ENCODE measurements at regions not wholly inside any gene's neighbourhood (a gene's known extent, or its start where the extent isn't known, plus 50 kb on each side); places are given as distances from the start of the nearest gene placed in this dataset.
A peak's percentile ranks its signal among the peaks of the same experiment; 100 is the strongest.

DNA sequence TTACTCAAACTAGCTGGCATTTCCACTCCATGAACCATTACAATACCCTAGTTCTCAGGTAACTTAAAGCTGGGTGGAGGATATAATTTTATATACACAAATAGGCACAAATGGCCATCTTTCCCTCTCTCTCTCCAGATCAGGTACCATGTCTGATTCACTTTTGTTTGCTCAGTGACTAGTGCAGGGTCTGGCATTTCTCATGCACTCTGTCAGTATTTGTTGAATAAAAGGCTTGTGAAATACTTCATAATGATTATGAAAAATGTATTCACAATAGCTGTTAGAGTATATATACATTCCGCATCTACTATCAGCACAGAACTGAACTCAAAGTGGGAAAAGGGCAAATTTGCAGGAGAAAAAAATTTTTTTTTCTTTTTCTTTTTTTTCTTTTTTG is 510.2 kb upstream of the USP24 start:
- no peak for DNase-seq

DNA sequence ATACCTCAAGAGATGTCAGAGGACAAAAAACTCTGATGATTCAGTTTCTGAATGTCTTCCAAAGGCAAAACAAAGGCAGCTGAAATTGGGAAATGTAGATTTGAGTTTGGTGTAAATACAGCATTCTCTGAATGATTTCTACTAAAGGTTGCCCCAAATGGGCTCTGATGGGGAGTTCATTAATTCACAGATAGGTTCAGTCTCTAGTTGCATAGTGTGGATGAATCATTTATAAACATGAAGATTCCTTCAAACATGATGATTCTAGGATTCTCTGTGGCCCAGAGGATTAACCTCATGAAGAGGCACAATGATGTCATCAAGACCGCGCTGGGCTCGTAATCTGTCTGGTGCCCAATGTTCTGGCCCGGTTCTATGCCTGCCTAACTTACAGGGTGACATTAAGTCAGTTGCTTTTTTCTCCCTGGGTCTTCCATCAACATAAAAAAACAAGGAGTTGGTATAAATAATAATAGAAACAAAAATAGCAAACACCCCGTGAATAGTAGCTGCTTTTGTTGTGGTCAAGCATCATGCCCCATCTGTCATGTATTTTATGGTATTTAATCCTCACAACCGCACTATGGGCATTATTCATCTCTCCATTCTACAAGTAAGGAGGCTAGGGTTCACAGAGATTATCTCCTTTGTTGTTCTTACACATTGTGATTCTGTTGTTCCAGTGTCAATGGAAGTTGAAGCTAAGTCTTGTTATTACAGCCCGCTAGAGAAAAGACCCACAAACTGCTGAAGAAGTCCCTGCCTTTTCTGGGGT is 509.6 kb upstream of the USP24 start:
- no peak for DNase-seq

DNA sequence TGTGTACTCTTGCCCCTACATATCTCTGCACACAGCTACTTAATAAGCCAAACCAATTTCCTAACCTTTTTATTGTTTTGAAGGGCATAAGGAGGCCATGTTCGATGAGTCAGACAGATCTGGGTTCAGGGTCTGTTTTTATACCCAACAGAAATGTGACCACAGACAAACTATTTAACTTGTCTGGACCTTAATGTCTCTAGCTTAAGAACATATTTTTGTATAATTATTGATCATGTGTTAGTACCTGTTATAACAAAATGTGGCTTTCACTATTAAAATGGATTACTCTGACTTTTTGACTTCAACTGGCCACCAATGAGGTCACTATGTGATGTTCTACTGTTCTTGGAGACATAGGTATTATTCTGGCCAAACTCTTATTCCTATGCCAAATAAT is 507.8 kb upstream of the USP24 start:
- no peak for DNase-seq

DNA sequence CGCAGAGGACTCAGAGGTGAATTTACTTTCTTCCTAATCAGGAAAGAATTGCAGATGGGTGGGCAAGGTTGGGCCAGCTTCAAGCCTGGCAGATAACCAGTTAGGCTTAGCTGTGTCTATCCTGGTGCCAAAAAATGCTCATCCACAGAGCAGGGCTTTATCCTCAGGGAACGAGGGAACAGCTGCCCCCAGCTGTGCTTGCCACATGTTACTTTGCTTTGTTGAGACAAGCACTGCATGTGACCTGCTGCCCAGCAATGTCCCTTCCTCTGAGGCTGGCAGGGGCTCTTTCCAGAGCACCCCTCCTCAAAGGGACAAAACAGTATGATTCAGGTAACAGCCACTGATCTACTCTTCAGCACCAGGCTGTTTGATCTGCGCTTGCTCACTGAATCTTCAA is 505.1 kb upstream of the USP24 start:
- no peak for DNase-seq

DNA sequence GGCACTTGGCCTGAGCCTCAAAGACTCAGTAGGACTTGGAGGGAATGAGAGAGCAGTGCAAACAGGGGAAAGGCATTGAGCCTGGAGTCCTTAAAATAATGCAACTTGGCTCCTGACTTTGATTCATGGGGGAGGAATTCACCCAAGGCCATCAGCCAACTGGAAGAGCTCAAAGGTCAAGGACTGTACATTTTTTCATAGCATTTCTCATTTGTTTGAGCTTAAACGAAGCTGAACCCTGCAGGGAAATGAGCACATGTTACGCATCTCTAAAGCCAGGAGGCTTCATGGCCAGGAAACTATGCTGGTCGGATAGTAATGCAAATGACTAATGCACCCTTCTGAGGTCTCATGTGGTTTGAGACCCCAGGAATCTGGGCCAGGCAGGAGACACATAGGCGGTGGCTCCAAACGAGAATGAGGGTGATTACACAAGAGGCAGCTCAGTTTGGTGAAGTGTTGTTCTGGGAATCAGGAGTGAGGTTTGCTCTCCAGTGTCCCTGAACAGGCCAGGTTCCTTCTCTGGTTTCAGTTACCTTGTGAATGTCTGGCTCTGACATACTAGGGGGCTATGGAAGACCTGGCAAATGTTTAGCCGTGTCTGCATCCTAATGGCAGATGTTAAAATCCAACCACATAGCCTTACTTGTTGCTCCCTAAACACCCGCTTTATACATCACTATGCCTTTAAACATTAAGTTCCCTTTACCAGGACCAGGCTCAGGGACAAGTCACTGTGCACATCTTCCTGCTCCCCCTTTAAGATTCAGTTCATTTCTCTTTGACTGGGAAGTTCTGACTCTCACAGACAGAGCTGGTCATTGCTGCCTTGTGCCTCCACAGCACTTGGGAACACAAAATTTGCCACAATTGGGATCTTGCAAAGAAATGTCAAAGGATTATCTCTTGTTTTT is 503.9 kb upstream of the USP24 start:
- no peak for DNase-seq

DNA sequence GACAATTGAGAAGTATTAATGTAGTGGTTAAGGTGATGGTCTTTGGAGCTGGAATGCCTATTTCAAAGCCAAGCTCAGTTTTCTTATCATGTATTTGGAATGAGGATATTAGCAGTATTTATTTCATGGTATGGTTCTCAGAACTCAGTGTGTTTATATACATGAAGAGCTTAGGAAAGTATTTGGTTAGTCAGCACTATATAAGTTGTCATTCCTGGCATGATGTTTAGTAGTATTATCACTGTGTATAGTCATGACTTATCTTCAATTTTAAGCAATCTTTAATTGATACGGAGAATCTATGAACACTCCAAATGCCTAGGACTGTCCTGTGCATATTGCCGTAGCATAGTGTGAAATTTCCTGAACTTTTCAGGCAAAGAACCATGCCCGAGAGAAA is 501.9 kb upstream of the USP24 start:
- DNase-seq: no peak

DNA sequence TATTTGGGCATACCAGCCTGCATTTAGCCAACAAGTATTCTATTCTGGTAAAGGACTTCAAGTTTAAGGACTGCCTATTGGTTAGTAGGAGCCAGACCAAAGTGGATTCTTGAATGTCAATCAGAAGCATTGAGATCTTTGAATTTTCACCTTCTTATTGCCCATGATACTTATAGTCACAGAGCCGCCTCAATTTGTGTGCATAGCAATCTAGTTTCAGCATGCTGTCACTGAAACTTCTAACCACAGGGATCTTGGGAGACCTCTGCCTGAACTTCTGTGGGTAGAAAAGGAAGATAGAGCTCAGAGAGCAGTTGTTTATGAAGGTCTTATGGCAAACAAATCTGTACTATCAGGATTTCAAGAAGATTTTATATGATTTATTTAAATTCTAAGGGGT is 501.4 kb upstream of the USP24 start:
- DNase-seq: no peak

DNA sequence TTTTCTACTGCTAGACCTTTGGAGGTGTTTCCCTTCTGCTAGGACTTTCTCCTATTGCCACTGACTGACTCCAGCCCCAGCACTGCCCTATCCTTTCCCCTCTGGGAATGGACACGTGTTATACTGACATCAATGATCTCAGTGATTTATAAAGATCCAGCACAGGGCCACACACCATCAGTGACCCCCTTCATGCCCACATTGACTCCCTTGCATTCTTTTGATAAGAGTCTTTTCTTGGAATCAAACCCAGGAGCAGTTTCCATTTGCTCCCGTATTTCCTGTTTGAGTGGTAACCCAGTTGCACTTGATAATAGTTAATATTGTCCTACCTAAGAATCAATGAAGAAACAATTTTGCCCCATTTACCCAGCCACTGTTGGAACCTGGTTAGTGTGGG is 501.0 kb upstream of the USP24 start:
- no peak for DNase-seq

DNA sequence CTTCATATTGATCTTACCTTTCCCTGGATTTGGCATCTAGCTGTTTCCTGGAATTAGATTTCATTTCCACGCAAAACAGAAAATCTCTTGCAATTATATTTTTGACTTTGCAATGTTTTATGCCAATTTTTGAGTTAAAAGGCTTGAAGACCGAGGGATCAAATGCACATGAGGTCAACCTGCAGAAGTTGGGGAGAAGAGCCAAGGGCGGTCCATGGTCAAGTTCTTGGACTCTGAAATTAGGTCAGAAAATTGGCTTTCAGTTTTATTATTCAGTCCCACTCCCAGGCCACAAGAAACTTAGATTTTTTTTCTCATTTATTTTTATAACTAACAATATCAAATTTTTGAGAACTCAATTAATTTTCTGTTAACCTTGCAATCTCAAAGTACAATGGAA is 499.1 kb upstream of the USP24 start:
- no peak for DNase-seq

DNA sequence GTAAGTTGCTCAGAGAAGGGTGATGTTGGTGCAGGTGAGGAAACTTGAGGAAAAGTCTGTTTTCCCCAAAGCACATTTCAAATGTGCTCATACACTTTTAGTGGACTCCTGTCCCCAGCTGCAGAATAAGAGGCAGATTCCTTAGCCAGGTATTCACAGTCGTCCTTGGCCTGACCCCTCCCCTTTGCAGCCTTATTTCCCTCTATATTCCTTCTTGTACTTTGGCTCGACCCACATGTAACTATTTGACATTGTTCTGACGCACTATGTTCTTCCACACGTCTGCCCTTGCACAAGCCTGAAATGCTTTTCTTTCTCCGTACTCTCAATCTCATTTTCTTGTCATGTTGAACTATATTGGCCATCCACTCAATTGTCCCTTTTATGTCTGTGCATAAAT is 498.4 kb upstream of the USP24 start:
- DNase-seq: no peak

DNA sequence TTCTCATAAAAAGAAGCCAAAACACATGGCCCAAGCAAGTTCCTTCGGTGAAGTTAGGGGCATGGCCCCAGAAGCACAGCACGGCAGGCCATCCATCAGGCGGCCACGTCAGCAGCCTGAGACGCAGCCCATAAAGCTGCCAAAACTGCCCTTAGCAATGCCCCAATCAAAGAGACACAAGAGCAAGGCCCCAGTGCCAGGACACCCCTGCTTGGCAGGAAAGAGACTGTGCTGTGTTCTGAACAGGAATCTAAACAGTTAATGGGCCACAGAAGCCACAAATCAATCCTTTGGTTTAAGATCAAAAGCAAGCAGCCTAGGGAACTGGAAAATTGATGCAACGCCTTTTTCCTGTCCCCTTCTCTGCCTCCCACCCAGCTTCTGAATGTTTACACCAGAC is 497.0 kb upstream of the USP24 start:
- no peak for DNase-seq

DNA sequence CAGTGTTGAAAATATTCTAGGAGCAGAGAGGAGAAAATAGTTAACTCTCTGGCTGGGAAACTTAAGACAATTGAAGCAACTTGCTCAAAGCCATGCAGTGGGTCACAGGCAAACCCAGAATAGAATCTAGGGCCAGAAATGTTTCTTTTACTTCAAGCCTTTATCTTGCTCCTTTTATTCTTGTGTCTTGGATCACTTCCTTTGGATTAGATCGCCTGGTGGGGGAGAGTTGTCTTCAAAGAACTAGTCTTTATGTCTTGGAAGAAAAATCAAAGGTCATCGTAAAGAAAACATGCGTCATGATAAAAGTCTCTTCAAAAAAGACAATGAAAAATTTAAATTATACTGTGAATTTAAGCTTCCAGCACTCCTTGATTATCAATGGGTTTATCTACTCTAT is 493.6 kb upstream of the USP24 start:
- no peak for DNase-seq

DNA sequence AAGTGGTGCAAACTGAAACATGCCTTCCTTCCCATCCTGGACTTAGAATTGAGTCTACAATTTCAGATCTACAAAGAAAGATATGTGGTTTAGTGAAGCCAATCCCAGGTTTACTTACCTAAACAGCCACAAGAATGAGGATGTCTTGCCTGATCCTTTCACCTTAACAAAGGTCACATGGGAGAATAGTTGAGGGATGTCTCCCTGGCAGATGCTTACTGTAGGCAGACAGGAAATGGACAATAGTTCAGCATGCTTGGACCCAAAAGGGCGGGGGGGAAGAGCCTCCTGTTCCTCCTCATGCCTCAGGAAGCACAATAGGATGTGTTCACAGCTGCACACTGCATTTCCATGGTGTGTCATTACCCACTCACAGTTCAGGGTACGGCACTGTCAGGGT is 492.7 kb upstream of the USP24 start:
- DNase-seq: no peak

DNA sequence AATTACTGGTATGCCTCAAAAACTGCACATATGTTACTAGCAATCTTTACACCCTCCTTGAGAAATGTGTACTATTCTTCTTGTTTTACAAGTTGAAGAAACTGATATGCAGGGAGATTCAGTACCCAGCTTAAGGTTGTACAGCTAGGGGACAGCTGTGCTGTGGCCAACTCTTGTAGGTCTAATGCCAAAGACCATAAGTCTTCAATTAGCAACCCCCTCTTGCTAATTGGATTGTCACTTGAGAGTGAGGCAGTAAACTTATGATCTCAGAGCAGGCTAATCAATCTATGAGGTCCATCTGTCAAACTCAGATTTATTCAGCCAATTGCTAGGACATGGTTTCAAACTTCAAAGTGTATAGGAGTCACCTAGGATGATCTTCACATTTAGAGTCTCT is 492.0 kb upstream of the USP24 start:
- DNase-seq: no peak

DNA sequence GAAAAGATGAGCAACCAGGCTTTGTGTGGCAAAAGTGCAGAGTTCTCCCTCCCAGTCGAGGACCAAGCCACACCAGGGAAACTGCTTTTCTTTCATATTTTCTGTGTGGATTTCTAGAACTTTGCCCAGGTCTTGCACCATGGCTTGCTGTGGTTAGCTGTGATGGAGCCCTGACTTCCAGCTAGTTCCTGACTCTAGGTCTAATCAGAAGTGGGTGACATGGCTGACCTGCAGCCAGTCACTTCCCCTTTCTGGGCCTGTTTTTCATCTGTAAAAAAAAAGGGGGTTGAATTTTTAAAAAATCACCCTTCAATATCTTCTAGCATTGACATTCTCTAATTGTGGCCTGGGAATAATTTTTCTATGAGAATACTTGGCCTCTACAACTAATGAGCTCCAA is 491.2 kb upstream of the USP24 start:
- peak in 1 of 3 donors; percentile 1 for DNase-seq

DNA sequence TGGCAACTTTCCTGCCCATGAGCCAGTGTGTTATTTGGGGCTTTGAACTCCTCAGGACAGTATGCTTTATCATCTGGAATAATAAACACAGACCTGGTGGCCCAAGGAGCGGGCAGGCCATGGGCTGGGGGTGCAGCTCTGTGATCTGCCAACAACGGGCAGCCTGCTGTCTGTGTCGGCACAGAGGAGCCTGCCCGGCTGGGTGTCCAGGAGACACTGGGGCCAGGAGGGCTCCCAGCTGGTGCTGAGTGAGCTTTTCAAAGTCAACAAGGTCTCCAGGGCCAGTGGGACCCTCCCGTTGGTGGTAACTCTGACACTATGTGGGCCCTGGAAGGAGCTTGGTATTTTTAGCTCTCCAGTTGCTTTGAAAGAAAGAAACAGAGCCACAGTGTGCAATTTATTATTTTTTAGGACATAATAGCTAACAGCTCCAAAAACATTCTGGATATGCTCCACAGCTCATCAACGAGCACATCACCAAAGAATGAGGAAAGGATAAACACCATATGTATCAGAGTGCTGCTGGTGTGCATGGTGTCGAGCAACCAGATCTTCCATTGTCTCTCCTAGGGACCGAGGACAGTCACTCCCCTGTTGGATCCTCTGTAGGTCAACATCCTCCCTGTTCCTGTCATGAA is 488.7 kb upstream of the USP24 start:
- DNase-seq: no peak

DNA sequence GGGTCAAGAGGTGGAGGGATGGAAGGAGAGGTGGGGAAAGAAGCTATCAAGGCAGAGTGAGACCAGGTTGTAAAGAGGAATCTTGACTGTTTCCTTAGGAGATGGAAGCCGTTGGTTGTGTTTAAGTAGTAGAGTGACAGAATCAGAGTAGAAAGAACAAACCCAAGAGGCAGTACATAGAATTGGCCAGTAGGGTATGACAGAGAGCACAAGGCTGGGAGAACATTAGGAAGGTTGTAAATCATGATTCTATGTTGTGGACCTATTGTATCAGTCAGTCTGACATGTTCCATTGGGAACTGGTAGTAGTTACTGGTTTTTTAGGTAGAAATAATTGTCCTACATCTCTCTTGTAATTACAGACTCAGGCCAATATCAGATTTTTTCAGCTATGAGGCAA is 486.9 kb upstream of the USP24 start:
- peak; percentile 26 to 43 (median 28) for DNase-seq

DNA sequence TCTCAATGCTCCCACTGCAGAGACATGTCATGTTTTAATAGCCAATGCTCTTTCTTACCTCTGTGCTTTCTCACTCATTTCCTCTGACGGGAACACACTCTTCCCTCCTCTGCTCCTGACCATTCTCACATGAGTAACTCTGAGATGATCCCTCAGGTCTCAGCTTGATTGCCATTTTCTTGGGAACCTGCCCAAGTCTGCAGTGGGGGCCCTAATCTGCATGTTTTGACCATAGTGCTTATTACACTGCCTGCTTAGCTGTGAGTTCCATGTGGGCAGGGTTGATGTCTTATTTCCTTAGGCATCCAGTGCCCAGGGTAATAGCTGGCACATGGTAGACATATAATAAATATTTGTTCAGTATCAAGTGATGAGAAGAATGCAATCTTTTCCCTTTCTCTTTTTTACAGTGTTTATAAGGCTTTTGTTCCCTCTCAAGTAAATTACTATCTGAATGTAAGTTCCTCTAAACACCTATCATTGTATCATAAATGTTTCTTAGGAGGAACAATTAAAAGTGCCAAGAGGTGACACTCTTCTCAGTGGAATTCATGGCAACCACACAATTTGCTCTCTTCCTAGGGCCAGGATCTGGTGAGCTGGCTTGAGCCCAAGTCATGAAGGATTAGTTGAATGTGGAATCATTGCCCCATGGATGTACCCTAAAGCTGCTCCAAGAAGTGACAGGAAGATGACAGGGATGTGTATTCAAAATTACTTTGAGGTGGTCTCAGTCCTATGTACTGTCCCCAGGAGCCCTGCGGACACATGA is 485.4 kb upstream of the USP24 start:
- DNase-seq: no peak

DNA sequence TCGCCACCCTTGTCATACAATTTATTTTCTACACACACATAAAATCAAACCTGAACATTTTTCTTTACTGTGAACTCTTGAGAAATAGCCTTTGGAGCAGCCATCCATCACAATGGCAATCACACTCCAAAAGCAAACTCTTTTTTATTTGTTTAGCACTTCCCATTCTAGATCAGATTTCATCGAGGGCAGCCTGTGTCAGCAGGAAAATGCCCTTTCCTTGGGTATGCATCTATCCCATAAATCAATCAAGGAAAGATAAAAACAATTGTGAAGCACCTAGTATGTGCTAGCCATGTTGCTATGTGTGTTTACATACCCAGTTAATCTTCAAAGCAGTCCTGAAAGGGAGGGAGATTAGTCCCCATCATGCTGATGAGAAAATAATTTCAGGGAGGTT is 484.1 kb upstream of the USP24 start:
- DNase-seq: no peak

DNA sequence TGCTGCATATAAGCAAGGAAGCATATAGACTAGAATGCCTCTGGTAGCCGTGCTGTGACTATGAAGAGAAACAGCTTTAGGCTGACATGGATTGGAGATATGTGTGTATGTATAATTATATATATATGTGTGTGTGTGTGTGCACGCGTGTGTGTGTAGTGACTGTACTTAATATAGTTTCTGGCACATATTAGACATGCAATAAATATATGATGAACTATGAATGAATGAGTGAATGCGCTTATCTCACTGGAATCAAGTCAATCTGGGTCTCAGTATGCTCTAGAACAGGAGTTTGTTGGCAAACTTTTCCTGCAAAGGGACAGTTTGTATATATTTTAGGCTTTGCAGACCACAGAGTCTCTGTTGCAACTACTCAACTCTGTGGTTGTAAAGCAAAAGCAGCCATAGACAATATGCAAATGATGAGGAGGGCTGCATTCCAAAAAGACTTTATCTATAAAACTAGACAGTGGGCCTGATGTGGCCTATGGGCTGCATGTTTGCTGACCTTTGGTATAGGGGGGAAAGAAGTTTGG is 482.9 kb upstream of the USP24 start:
- DNase-seq: no peak

DNA sequence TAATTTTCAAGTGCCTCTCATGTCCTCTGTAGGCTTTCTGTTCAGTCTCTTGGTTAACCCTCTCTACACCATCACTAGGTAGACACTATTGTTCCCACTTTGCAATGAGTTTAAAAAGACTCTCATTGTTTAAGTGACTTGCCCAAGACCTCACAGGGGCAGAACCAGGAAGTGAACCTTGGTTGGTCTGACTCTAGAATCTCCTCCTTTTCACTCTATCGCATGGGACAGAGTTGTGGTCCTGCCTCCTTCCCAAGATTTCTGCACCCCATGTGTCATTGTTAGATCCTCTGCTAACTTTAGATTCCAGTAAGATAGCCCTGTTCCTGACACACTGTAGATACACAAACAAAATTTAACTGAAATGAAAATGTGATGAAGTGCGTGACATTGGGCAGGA is 481.7 kb upstream of the USP24 start:
- DNase-seq: no peak

DNA sequence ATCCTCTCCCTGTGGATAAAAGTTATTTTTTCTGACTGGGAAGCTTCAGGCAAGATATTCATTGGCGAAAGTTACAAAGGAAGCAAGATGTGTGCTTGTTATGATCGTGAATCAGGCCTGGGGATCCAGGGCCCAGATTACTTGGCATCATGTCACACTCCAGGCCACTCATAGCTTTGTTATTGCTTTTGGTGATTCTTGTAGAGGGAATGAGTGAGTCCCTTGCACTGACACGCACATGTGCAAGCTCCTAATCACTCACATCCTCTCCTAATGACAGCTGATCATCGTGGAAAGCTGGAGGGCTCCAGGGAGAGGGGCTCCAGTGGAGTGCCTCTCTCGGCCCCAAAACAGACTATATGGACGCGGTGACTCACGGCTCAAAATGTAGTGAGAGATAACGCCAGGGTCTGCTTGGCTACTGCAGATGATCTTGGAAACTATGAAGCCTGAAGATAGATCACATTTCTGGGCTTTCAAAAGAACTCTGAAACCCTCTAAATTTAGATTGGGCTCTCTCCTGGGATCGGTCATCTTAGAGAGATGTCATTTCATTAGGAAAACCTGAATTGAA is 481.1 kb upstream of the USP24 start:
- no peak for DNase-seq
